ENCODE measurements at regions not wholly inside any gene's neighbourhood (a gene's known extent, or its start where the extent isn't known, plus 50 kb on each side); places are given as distances from the start of the nearest gene placed in this dataset.
"Not testable (repeated sequence)": the region's sequence is repeated elsewhere in the genome, so short reads cannot be mapped to it uniquely, and the experiment has no call there.

- FAIRE-seq; H3K36me3 ChIP-seq (ENCODE audit: control insufficient read depth in 2 of 3, insufficient read depth in 3 of 3, low read length in 3 of 3); H3K9ac ChIP-seq (ENCODE audit: low read length in 3 of 3); DNase-seq; intact Hi-C loops (cut with DNase I); H3K4me1 ChIP-seq (ENCODE audit: control insufficient read depth in 2 of 3, insufficient read depth in 2 of 3, low read depth in 1 of 3, low read length in 3 of 3); H3K27me3 ChIP-seq (ENCODE audit: control insufficient read depth, insufficient read depth, low read length); H3K27ac ChIP-seq (ENCODE audit: low read depth in 2 of 2, low read length in 2 of 2); H3K9me3 ChIP-seq (ENCODE audit: control insufficient read depth in 2 of 3, insufficient read depth in 1 of 3, low read length in 3 of 3); H3K4me3 ChIP-seq (ENCODE audit: low read length in 3 of 3): not testable (repeated sequence)
Observed at GRCh38 chr9:67133124-67133523, 140.8 kb upstream of the SPATA31A3 start.

- H3K36me3 ChIP-seq (ENCODE audit: control insufficient read depth in 2 of 3, insufficient read depth in 3 of 3, low read length in 3 of 3); H3K27me3 ChIP-seq (ENCODE audit: control insufficient read depth, insufficient read depth, low read length); H3K9ac ChIP-seq (ENCODE audit: low read length in 3 of 3); H3K4me1 ChIP-seq (ENCODE audit: control insufficient read depth in 2 of 3, insufficient read depth in 2 of 3, low read depth in 1 of 3, low read length in 3 of 3); H3K27ac ChIP-seq (ENCODE audit: low read depth in 2 of 2, low read length in 2 of 2); H3K9me3 ChIP-seq (ENCODE audit: control insufficient read depth in 2 of 3, insufficient read depth in 1 of 3, low read length in 3 of 3); FAIRE-seq; intact Hi-C loops (cut with DNase I); H3K4me3 ChIP-seq (ENCODE audit: low read length in 3 of 3): not testable (repeated sequence)
- DNase-seq: peak in 1 of 5 donors; percentile 25
Observed at GRCh38 chr9:67116761-67117160, 124.4 kb upstream of the SPATA31A3 start.

- intact Hi-C loops (cut with DNase I): not testable (repeated sequence)
Observed at GRCh38 chr9:67112148-67112547, 119.8 kb upstream of the SPATA31A3 start.

GRCh38 chr9:67111733-67112132, 119.4 kb upstream of the SPATA31A3 start:
- not testable (repeated sequence) for DNase-seq, FAIRE-seq

More at GRCh38 chr9:67112148-67112547, 119.8 kb upstream of the SPATA31A3 start:
- H3K9ac ChIP-seq (ENCODE audit: low read length in 3 of 3); H3K36me3 ChIP-seq (ENCODE audit: control insufficient read depth in 2 of 3, insufficient read depth in 3 of 3, low read length in 3 of 3); H3K27ac ChIP-seq (ENCODE audit: low read depth in 2 of 2, low read length in 2 of 2); H3K4me1 ChIP-seq (ENCODE audit: control insufficient read depth in 2 of 3, insufficient read depth in 2 of 3, low read depth in 1 of 3, low read length in 3 of 3); FAIRE-seq; DNase-seq; H3K4me3 ChIP-seq (ENCODE audit: low read length in 3 of 3); H3K27me3 ChIP-seq (ENCODE audit: control insufficient read depth, insufficient read depth, low read length); H3K9me3 ChIP-seq (ENCODE audit: control insufficient read depth in 2 of 3, insufficient read depth in 1 of 3, low read length in 3 of 3): not testable (repeated sequence)

GRCh38 chr9:67109859-67110258, 117.5 kb upstream of the SPATA31A3 start:
- H3K36me3 ChIP-seq (ENCODE audit: control insufficient read depth in 2 of 3, insufficient read depth in 3 of 3, low read length in 3 of 3); H3K9ac ChIP-seq (ENCODE audit: low read length in 3 of 3); H3K9me3 ChIP-seq (ENCODE audit: control insufficient read depth in 2 of 3, insufficient read depth in 1 of 3, low read length in 3 of 3); H3K4me1 ChIP-seq (ENCODE audit: control insufficient read depth in 2 of 3, insufficient read depth in 2 of 3, low read depth in 1 of 3, low read length in 3 of 3); H3K27me3 ChIP-seq (ENCODE audit: control insufficient read depth, insufficient read depth, low read length); H3K27ac ChIP-seq (ENCODE audit: low read depth in 2 of 2, low read length in 2 of 2); FAIRE-seq; H3K4me3 ChIP-seq (ENCODE audit: low read length in 3 of 3); DNase-seq; intact Hi-C loops (cut with DNase I): not testable (repeated sequence)

More at GRCh38 chr9:67111733-67112132, 119.4 kb upstream of the SPATA31A3 start:
- H3K9ac ChIP-seq (ENCODE audit: low read length in 3 of 3); H3K9me3 ChIP-seq (ENCODE audit: control insufficient read depth in 2 of 3, insufficient read depth in 1 of 3, low read length in 3 of 3); intact Hi-C loops (cut with DNase I); H3K27ac ChIP-seq (ENCODE audit: low read depth in 2 of 2, low read length in 2 of 2); H3K27me3 ChIP-seq (ENCODE audit: control insufficient read depth, insufficient read depth, low read length); H3K4me3 ChIP-seq (ENCODE audit: low read length in 3 of 3); H3K4me1 ChIP-seq (ENCODE audit: control insufficient read depth in 2 of 3, insufficient read depth in 2 of 3, low read depth in 1 of 3, low read length in 3 of 3); H3K36me3 ChIP-seq (ENCODE audit: control insufficient read depth in 2 of 3, insufficient read depth in 3 of 3, low read length in 3 of 3): not testable (repeated sequence)

- H3K4me1 ChIP-seq (ENCODE audit: control insufficient read depth in 2 of 3, insufficient read depth in 2 of 3, low read depth in 1 of 3, low read length in 3 of 3); H3K9me3 ChIP-seq (ENCODE audit: control insufficient read depth in 2 of 3, insufficient read depth in 1 of 3, low read length in 3 of 3); H3K9ac ChIP-seq (ENCODE audit: low read length in 3 of 3); H3K36me3 ChIP-seq (ENCODE audit: control insufficient read depth in 2 of 3, insufficient read depth in 3 of 3, low read length in 3 of 3); intact Hi-C loops (cut with DNase I); FAIRE-seq; H3K27me3 ChIP-seq (ENCODE audit: control insufficient read depth, insufficient read depth, low read length); DNase-seq; H3K27ac ChIP-seq (ENCODE audit: low read depth in 2 of 2, low read length in 2 of 2); H3K4me3 ChIP-seq (ENCODE audit: low read length in 3 of 3): not testable (repeated sequence)
Observed at GRCh38 chr9:67106659-67107058, 114.3 kb upstream of the SPATA31A3 start.

- H3K4me3 ChIP-seq (ENCODE audit: low read length in 3 of 3); DNase-seq; intact Hi-C loops (cut with DNase I); FAIRE-seq; H3K36me3 ChIP-seq (ENCODE audit: control insufficient read depth in 2 of 3, insufficient read depth in 3 of 3, low read length in 3 of 3); H3K9me3 ChIP-seq (ENCODE audit: control insufficient read depth in 2 of 3, insufficient read depth in 1 of 3, low read length in 3 of 3); H3K4me1 ChIP-seq (ENCODE audit: control insufficient read depth in 2 of 3, insufficient read depth in 2 of 3, low read depth in 1 of 3, low read length in 3 of 3); H3K27me3 ChIP-seq (ENCODE audit: control insufficient read depth, insufficient read depth, low read length); H3K27ac ChIP-seq (ENCODE audit: low read depth in 2 of 2, low read length in 2 of 2); H3K9ac ChIP-seq (ENCODE audit: low read length in 3 of 3): not testable (repeated sequence)
Observed at GRCh38 chr9:67102506-67103276, 110.3 kb upstream of the SPATA31A3 start.

GRCh38 chr9:67091104-67091503, 98.8 kb upstream of the SPATA31A3 start:
- H3K36me3 ChIP-seq (ENCODE audit: control insufficient read depth in 2 of 3, insufficient read depth in 3 of 3, low read length in 3 of 3); H3K27me3 ChIP-seq (ENCODE audit: control insufficient read depth, insufficient read depth, low read length); H3K9ac ChIP-seq (ENCODE audit: low read length in 3 of 3); H3K4me3 ChIP-seq (ENCODE audit: low read length in 3 of 3); FAIRE-seq; H3K9me3 ChIP-seq (ENCODE audit: control insufficient read depth in 2 of 3, insufficient read depth in 1 of 3, low read length in 3 of 3); intact Hi-C loops (cut with DNase I); H3K27ac ChIP-seq (ENCODE audit: low read depth in 2 of 2, low read length in 2 of 2); H3K4me1 ChIP-seq (ENCODE audit: control insufficient read depth in 2 of 3, insufficient read depth in 2 of 3, low read depth in 1 of 3, low read length in 3 of 3): not testable (repeated sequence)
- peak in 1 of 5 donors; percentile 13 for DNase-seq
